NCI-H446 (cell line): ENCODE measurements at regions not wholly inside any gene's neighbourhood (a gene's known extent, or its start where the extent isn't known, plus 50 kb on each side); places are given as distances from the start of the nearest gene placed in this dataset.

Source experiments
- DNase-seq, 2 experiments: peaks; one replicate each; lab custom pipeline; 2025; lab: John Stamatoyannopoulos, UW

GRCh38 chr4:188554413-188554812 is 415.2 kb downstream of the TRIML1 start:
- no peak for DNase-seq

DNA sequence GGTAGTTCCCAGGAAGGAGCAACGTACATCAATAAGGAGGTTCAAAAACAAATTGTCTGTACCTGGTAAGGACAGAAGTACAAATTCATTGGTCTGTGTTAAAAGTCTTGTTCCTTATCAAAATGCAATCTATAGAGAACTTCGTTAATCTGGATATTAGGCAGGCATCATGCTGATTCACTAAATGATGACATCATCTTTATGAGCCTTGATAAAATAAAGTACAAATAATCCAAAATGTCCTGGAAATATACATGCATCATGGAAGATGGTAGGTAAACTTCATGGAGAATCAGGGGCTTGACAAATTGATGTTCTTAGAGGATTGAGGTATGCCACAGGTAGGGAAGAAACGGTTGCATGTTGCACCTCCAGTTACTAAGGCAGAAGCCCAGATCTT is 433.9 kb downstream of the TRIML1 start:
- no peak for DNase-seq

GRCh38 chr4:188578657-188579056 is 439.4 kb downstream of the TRIML1 start:
- no peak for DNase-seq

- no peak for DNase-seq
These were observed 456.8 kb downstream of the TRIML1 start for GRCh38 chr4:188596021-188596420.

DNA sequence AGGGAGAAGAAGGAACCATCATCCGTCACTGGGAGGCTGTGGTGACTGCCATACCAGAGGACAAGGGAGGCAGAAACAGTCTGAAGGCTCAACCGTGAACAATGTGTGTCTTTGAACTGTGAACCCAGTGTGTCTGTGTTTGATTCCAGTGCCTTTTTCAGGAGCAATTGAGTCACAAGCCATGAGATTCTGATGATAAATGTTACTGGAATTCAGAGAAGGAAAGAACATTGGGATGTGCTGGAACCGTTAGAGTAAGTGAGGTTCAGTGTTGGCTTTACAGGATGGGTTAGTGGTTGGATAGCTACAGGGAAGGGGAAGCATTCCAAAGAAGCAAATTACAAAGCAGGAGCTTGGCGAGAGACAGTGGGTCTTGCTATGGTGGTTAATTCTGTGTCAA is 464.4 kb downstream of the TRIML1 start:
- no peak for DNase-seq

GRCh38 chr4:188606635-188607034 is 467.4 kb downstream of the TRIML1 start:
- DNase-seq, result no peak

- DNase-seq, result no peak
These were observed 471.9 kb downstream of the TRIML1 start for GRCh38 chr4:188611143-188611542.

- no peak for DNase-seq
These were observed 473.4 kb downstream of the TRIML1 start for GRCh38 chr4:188612659-188613058.

- no peak for DNase-seq
These were observed 474.7 kb downstream of the TRIML1 start for GRCh38 chr4:188613976-188614375.

GRCh38 chr4:188619456-188620149 is 480.4 kb downstream of the TRIML1 start:
- DNase-seq, result no peak

- no peak for DNase-seq
These were observed 481.4 kb downstream of the TRIML1 start for GRCh38 chr4:188620608-188621007.

- no peak for DNase-seq
These were observed 484.1 kb downstream of the TRIML1 start for GRCh38 chr4:188623314-188623854.

GRCh38 chr4:188624370-188624769 is 485.1 kb downstream of the TRIML1 start:
- no peak for DNase-seq

DNA sequence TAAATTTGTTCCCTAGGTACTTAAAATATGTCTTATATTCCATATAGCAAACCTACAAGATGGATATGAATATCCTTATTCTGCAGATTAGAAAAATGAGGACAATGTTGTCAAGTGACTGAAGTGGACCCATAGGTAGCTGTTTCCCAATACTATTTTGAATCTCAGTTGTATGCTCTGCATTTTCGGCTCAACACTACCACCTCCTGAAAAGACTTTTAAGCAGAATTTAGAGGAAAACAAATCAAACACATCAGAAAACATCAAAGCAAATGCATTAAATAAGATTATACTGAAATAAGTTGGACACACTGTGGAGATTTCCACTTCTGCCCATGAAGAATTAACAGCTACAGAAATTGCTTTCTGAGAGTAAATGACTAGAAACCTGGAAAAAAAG is 488.7 kb downstream of the TRIML1 start:
- DNase-seq, result no peak

- DNase-seq, result no peak
These were observed 500.3 kb downstream of the TRIML1 start for GRCh38 chr4:188639479-188640100.

DNA sequence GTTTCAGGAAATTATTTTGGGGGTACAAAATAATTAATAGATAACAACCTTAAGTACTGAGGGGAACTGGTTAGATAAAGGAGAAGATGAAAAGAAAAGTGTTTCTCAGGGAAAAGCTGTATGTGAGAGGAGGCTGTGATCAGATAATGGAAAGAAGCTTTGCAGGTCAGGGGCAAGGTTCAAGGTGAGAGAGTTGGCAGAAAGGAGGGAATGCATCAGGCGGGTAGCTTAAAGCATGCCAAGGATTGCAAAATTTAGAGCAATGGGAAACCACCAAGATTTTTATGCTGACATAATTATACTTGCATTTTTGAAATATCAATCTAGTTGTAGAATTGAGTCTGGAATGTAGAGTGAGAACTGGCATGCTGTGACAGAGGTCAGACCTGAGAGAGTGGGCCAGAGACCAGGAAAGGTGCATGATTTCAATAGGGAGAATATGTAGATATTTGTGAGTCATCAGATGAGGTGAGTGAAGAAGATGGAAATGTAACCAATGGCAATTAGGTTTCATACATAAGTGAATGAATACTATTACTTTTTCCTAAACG is 508.7 kb downstream of the TRIML1 start:
- no peak for DNase-seq

GRCh38 chr4:188649635-188650034 is 510.4 kb downstream of the TRIML1 start:
- DNase-seq, result no peak

- DNase-seq, result no peak
These were observed 511.3 kb downstream of the TRIML1 start for GRCh38 chr4:188650516-188650915.

- no peak for DNase-seq
These were observed 518.1 kb downstream of the TRIML1 start for GRCh38 chr4:188657365-188657764.

- no peak for DNase-seq
These were observed 519.8 kb downstream of the TRIML1 start for GRCh38 chr4:188658958-188659522.

- DNase-seq, result no peak
These were observed 521.6 kb downstream of the TRIML1 start for GRCh38 chr4:188660796-188661195.

- DNase-seq, result no peak
These were observed 522.3 kb downstream of the TRIML1 start for GRCh38 chr4:188661502-188661901.

DNA sequence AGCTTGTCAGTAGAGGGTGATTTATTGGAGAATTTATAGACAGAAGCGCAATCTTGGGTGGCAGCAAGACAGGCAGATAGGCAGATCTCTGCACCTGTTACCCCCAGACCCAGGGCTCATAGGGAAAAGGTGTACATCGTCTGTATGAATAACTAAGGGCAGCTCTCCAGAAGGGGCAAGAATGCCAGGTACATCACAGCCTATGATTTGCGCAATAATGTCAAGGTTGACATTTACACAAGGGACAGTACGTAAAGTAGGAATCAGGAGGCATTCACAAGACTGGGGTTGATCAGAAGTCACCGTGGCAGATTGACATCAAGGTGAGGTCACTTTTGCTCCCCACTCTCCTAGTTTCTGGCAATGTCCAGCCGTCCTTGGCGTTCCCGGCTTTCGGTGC is 524.1 kb downstream of the TRIML1 start:
- no peak for DNase-seq
